SK-N-SH treated with all-trans-retinoic acid at 6 μM for 48 hours (cell line): ENCODE measurements at regions not wholly inside any gene's neighbourhood (a gene's known extent, or its start where the extent isn't known, plus 50 kb on each side); places are given as distances from the start of the nearest gene placed in this dataset.

Experiments
- ATAC-seq: fragments of 200-7000 bp; cut with Tn5 transposase; 3 replicates; pipeline ENCODE4 v1.9.1; 2020; ENCODE audit warnings: mild to moderate bottlenecking, moderate library complexity
- BACH2 ChIP-seq: fragments of 250-450 bp; sonication (Bioruptor Pico); IDR thresholded peaks from 2 replicates; pipeline ENCODE4 v1.9.0; 2021; ENCODE audit warnings: mild to moderate bottlenecking, borderline replicate concordance
- CSDC2 ChIP-seq: fragments of 250-450 bp; sonication (Bioruptor Pico); IDR thresholded peaks from 2 replicates; pipeline ENCODE4 v1.5.0; 2020; ENCODE audit warnings: mild to moderate bottlenecking, moderate library complexity
- ESRRG ChIP-seq: fragments of 250-450 bp; sonication (Bioruptor Pico); IDR thresholded peaks from 2 replicates; pipeline ENCODE4 v1.6.1; 2021; ENCODE audit warnings: mild to moderate bottlenecking
- GLIS3 ChIP-seq: fragments of 250-450 bp; sonication (Bioruptor Pico); IDR thresholded peaks from 2 replicates; pipeline ENCODE4 v1.5.0; 2020; ENCODE audit warnings: mild to moderate bottlenecking, moderate library complexity
- ISL1 ChIP-seq: fragments of 250-450 bp; sonication (Bioruptor Pico); IDR thresholded peaks from 2 replicates; pipeline ENCODE4 v2.1.2; 2022; ENCODE audit warnings: mild to moderate bottlenecking, moderate library complexity
- OSR1 ChIP-seq: fragments of 250-450 bp; sonication (Bioruptor Pico); IDR thresholded peaks from 2 replicates; pipeline ENCODE4 v1.8.0; 2022; ENCODE audit warnings: moderate library complexity, mild to moderate bottlenecking, inconsistent platforms
- PATZ1 ChIP-seq: fragments of 250-450 bp; sonication (Bioruptor Pico); IDR thresholded peaks from 2 replicates; pipeline ENCODE4 v1.8.0; 2020; ENCODE audit warnings: mild to moderate bottlenecking, moderate library complexity, borderline replicate concordance
- PPARA ChIP-seq: fragments of 250-450 bp; sonication (Bioruptor Pico); IDR thresholded peaks from 2 replicates; pipeline ENCODE4 v1.5.0; 2020; ENCODE audit warnings: mild to moderate bottlenecking, borderline replicate concordance
- RARB ChIP-seq: fragments of 250-450 bp; sonication (Bioruptor Pico); IDR thresholded peaks from 2 replicates; pipeline ENCODE4 v1.8.0; 2021; ENCODE audit warnings: mild to moderate bottlenecking, moderate library complexity
- SNAI2 ChIP-seq: fragments of 250-450 bp; sonication (Bioruptor Pico); IDR thresholded peaks from 2 replicates; pipeline ENCODE4 v1.5.0; 2020; ENCODE audit warnings: mild to moderate bottlenecking, moderate library complexity
- TCF4 ChIP-seq: fragments of 250-450 bp; sonication (Bioruptor Pico); IDR thresholded peaks from 2 replicates; pipeline ENCODE4 v1.8.0; 2021; ENCODE audit warnings: mild to moderate bottlenecking, moderate library complexity, borderline replicate concordance
- TOX ChIP-seq: fragments of 250-450 bp; sonication (Bioruptor Pico); IDR thresholded peaks from 2 replicates; pipeline ENCODE4 v1.8.0; 2021; ENCODE audit warnings: mild to moderate bottlenecking, moderate library complexity, borderline replicate concordance
- TSHZ2 ChIP-seq: fragments of 250-450 bp; sonication (Bioruptor Pico); IDR thresholded peaks from 2 replicates; pipeline ENCODE4 v1.5.0; 2020; ENCODE audit warnings: mild to moderate bottlenecking, moderate library complexity
- ZC3H10 ChIP-seq: fragments of 250-450 bp; sonication (Bioruptor Pico); IDR thresholded peaks from 2 replicates; pipeline ENCODE4 v1.5.1; 2021; ENCODE audit warnings: mild to moderate bottlenecking, moderate library complexity
- ZFP3 ChIP-seq: fragments of 250-450 bp; sonication (Bioruptor Pico); IDR thresholded peaks from 2 replicates; pipeline ENCODE4 v1.5.0; 2020; ENCODE audit warnings: mild to moderate bottlenecking, moderate library complexity
- ZFP30 ChIP-seq: fragments of 450-650 bp; formaldehyde crosslinking; IDR thresholded peaks from 2 replicates; pipeline ENCODE4 v1.5.0; 2022; ENCODE audit warnings: mild to moderate bottlenecking, moderate library complexity
- ZNF565 ChIP-seq: fragments of 450-650 bp; formaldehyde crosslinking; conservative IDR thresholded peaks from 2 replicates; pipeline ENCODE4 v1.5.0; 2020; ENCODE audit warnings: low read depth, mild to moderate bottlenecking, moderate library complexity
- ZNF70 ChIP-seq: fragments of 450-650 bp; formaldehyde crosslinking; IDR thresholded peaks from 2 replicates; pipeline ENCODE4 v1.5.0; 2020; ENCODE audit warnings: mild to moderate bottlenecking, moderate library complexity
- ZNF8 ChIP-seq: fragments of 450-650 bp; formaldehyde crosslinking; IDR thresholded peaks from 2 replicates; pipeline ENCODE4 v1.5.0; 2020; ENCODE audit warnings: mild to moderate bottlenecking, moderate library complexity
- TF ChIP-seq, protein P1 (sequence below): fragments of 250-450 bp; sonication (Bioruptor Pico); IDR thresholded peaks from 2 replicates; pipeline ENCODE4 v1.8.0; 2021; ENCODE audit warnings: low read depth, mild to moderate bottlenecking, moderate library complexity, borderline replicate concordance
- TF ChIP-seq, protein P2 (sequence below): fragments of 250-450 bp; sonication (Bioruptor Pico); IDR thresholded peaks from 2 replicates; pipeline ENCODE4 v1.5.1; 2020; ENCODE audit warnings: low read depth, mild to moderate bottlenecking, moderate library complexity

DNA sequence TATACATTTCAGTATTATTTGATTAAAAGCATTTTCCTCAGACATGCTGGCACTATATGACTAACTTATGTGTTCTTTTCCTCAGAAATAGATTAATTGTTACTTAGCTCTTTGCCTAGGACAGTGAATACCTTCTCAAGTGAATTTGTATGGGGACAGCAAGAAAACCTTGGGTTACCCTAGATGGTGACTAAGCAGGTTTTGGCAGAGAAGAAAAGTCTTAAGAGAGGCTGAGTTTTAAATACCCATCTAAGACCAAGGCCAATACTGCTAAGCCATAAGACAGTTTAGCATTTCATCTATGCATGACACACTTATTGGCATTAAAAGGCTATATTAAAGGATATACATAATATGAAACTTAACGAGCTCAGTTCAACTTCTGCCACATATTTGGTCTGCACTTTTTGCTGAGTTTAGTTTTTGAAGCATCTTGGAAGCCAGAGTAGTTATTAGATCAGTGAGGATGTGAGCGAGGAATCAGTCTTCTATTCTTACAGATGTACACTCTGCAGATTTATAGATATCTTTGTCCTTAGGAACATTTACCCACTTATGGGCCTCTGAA lies 54.6 kb upstream of the FAM3C start (continued):
- TF ChIP-seq PATZ1 (CRISPR knock-in tag) (no peak), ZNF8 (CRISPR knock-in tag) (no peak)

GRCh38 chr7:121449735-121450240 lies 53.7 kb upstream of the FAM3C start:
- ATAC-seq, result no peak
- TF ChIP-seq TSHZ2, result no peak
- TF ChIP-seq ZFP3 (CRISPR knock-in tag), result no peak
- no peak; the same call in 1 of the 2 replicates for TF ChIP-seq TCF4 (CRISPR knock-in tag)
- no peak for TF ChIP-seq TOX (CRISPR knock-in tag)
- no peak for TF ChIP-seq ESRRG (CRISPR knock-in tag)
- TF ChIP-seq BACH2 (CRISPR knock-in tag), result no peak
- TF ChIP-seq CSDC2 (CRISPR knock-in tag), result no peak
- TF ChIP-seq SNAI2, result no peak
- TF ChIP-seq ZNF8 (CRISPR knock-in tag), result no peak
- TF ChIP-seq OSR1 (CRISPR knock-in tag), result no peak
- no peak for TF ChIP-seq RARB
- TF ChIP-seq ZNF565 (CRISPR knock-in tag), result no peak
- TF ChIP-seq, protein P1, sequence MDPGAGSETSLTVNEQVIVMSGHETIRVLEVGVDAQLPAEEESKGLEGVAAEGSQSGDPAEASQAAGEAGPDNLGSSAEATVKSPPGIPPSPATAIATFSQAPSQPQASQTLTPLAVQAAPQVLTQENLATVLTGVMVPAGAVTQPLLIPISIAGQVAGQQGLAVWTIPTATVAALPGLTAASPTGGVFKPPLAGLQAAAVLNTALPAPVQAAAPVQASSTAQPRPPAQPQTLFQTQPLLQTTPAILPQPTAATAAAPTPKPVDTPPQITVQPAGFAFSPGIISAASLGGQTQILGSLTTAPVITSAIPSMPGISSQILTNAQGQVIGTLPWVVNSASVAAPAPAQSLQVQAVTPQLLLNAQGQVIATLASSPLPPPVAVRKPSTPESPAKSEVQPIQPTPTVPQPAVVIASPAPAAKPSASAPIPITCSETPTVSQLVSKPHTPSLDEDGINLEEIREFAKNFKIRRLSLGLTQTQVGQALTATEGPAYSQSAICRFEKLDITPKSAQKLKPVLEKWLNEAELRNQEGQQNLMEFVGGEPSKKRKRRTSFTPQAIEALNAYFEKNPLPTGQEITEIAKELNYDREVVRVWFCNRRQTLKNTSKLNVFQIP (CRISPR knock-in tag), result no peak
- TF ChIP-seq ZC3H10 (CRISPR knock-in tag), result no peak
- TF ChIP-seq PATZ1 (CRISPR knock-in tag), result no peak

- peak; percentile 91 for ATAC-seq
- no peak for TF ChIP-seq ZFP3 (CRISPR knock-in tag)
- TF ChIP-seq, protein P2, sequence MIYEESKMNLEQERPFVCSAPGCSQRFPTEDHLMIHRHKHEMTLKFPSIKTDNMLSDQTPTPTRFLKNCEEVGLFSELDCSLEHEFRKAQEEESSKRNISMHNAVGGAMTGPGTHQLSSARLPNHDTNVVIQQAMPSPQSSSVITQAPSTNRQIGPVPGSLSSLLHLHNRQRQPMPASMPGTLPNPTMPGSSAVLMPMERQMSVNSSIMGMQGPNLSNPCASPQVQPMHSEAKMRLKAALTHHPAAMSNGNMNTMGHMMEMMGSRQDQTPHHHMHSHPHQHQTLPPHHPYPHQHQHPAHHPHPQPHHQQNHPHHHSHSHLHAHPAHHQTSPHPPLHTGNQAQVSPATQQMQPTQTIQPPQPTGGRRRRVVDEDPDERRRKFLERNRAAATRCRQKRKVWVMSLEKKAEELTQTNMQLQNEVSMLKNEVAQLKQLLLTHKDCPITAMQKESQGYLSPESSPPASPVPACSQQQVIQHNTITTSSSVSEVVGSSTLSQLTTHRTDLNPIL (CRISPR knock-in tag), result peak; percentile 44
- TF ChIP-seq TOX (CRISPR knock-in tag), result no peak
- TF ChIP-seq ZFP30, result no peak
- no peak; the same call in 1 of the 2 replicates for TF ChIP-seq TCF4 (CRISPR knock-in tag)
- no peak; the same call in 1 of the 2 replicates for TF ChIP-seq CSDC2 (CRISPR knock-in tag)
- no peak for TF ChIP-seq BACH2 (CRISPR knock-in tag)
- TF ChIP-seq SNAI2, result peak; percentile 76; the same call in 1 of the 2 replicates
- TF ChIP-seq RARB, result no peak
- TF ChIP-seq PPARA (CRISPR knock-in tag), result no peak
- TF ChIP-seq ZNF70 (CRISPR knock-in tag), result no peak
- no peak for TF ChIP-seq GLIS3 (CRISPR knock-in tag)
- TF ChIP-seq ZNF8 (CRISPR knock-in tag), result peak; percentile 39; the same call in 1 of the 2 replicates
- no peak for TF ChIP-seq OSR1 (CRISPR knock-in tag)
- no peak for TF ChIP-seq ZNF565 (CRISPR knock-in tag)
- TF ChIP-seq PATZ1 (CRISPR knock-in tag), result no peak
- TF ChIP-seq TSHZ2, result peak; percentile 15; the same call in 1 of the 2 replicates
- TF ChIP-seq ISL1, result peak; percentile 76
- no peak for TF ChIP-seq ESRRG (CRISPR knock-in tag)
- TF ChIP-seq ZC3H10 (CRISPR knock-in tag), result no peak
Observed at GRCh38 chr7:121449329-121449728, 53.2 kb upstream of the FAM3C start.
